ENCODE measurements at regions not wholly inside any gene's neighbourhood (a gene's known extent, or its start where the extent isn't known, plus 50 kb on each side); places are given as distances from the start of the nearest gene placed in this dataset.
"Not testable (repeated sequence)": the region's sequence is repeated elsewhere in the genome, so short reads cannot be mapped to it uniquely, and the experiment has no call there.

DNA sequence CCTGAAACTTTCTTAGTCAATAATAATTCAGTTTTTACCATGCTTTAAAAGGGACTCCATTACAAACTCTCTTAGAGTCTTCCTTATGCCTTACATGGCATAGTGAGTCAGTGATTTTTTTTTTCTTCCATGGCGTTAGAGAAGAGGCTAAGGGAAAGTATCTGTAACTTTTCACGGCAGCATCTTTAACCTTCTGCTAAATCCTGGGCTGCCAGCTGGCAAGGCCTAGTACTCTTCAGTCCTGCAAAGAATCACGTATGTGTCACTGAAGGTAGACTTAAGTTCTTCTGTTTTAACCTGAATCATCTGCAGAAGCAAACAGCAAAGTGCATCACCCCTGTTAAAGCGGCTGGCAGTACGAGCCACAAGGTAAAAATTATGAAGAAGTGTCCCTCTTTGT lies 286.3 kb upstream of the FN1 start:
- TF ChIP-seq, protein P1, sequence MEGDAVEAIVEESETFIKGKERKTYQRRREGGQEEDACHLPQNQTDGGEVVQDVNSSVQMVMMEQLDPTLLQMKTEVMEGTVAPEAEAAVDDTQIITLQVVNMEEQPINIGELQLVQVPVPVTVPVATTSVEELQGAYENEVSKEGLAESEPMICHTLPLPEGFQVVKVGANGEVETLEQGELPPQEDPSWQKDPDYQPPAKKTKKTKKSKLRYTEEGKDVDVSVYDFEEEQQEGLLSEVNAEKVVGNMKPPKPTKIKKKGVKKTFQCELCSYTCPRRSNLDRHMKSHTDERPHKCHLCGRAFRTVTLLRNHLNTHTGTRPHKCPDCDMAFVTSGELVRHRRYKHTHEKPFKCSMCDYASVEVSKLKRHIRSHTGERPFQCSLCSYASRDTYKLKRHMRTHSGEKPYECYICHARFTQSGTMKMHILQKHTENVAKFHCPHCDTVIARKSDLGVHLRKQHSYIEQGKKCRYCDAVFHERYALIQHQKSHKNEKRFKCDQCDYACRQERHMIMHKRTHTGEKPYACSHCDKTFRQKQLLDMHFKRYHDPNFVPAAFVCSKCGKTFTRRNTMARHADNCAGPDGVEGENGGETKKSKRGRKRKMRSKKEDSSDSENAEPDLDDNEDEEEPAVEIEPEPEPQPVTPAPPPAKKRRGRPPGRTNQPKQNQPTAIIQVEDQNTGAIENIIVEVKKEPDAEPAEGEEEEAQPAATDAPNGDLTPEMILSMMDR (IDR thresholded peaks at IDR 0.05; ENCODE audit: low read depth, low read length, missing control alignments): no peak
- no peak overlapping the region for H3K4me3 ChIP-seq (replicated peaks; ENCODE audit: low read depth, low read length)
- DNase-seq (ENCODE audit: extremely low read depth, low read depth): no peak

DNA sequence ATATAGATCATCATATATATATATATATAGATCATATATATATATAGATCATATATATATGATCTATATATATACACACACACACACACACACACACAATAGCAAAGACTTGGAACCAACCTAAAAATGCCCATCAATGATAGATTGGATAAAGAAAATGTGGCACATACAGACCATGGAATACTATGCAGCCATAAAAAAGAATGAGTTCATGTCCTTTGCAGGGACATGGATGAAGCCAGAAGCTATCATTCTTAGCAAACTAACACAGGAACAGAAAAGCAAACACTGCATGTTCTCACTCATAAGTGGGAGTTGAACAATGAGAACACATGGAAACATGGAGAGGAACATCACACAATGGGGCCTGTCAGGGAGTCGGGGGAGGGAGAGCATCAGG lies 285.6 kb upstream of the FN1 start:
- not testable (repeated sequence) for H3K4me3 ChIP-seq (replicated peaks; ENCODE audit: low read depth, low read length); DNase-seq (ENCODE audit: extremely low read depth, low read depth)

DNA sequence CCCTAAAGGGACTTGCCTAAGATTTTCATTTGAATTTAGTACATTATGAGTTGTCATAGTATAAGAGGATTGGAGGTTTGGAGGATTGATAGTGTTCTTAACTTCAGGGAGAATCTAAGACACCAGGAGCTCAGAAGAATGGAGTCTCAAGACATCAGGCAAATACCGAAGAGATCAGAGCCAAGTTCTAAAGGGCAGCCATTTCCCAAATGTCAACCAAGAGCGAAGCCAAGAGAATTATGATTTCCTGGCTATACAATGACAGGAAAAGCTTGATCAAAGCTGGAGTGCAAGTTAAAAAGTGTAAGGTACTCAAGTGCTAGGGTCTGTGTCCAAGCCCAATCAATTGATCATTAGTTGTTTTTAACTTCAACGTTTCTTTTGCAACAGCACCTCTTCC lies 283.0 kb upstream of the FN1 start:
- no peak for DNase-seq (ENCODE audit: extremely low read depth, low read depth)
- no peak overlapping the region for H3K4me3 ChIP-seq (replicated peaks; ENCODE audit: low read depth, low read length)
- TF ChIP-seq, protein P1 (IDR thresholded peaks at IDR 0.05; ENCODE audit: low read depth, low read length, missing control alignments): no peak

- no peak overlapping the region for H3K4me3 ChIP-seq (replicated peaks; ENCODE audit: low read depth, low read length)
- TF ChIP-seq, protein P1 (IDR thresholded peaks at IDR 0.05; ENCODE audit: low read depth, low read length, missing control alignments): no peak
- no peak for DNase-seq (ENCODE audit: extremely low read depth, low read depth)
Observed at GRCh38 chr2:215718436-215718835, 282.6 kb upstream of the FN1 start.

DNA sequence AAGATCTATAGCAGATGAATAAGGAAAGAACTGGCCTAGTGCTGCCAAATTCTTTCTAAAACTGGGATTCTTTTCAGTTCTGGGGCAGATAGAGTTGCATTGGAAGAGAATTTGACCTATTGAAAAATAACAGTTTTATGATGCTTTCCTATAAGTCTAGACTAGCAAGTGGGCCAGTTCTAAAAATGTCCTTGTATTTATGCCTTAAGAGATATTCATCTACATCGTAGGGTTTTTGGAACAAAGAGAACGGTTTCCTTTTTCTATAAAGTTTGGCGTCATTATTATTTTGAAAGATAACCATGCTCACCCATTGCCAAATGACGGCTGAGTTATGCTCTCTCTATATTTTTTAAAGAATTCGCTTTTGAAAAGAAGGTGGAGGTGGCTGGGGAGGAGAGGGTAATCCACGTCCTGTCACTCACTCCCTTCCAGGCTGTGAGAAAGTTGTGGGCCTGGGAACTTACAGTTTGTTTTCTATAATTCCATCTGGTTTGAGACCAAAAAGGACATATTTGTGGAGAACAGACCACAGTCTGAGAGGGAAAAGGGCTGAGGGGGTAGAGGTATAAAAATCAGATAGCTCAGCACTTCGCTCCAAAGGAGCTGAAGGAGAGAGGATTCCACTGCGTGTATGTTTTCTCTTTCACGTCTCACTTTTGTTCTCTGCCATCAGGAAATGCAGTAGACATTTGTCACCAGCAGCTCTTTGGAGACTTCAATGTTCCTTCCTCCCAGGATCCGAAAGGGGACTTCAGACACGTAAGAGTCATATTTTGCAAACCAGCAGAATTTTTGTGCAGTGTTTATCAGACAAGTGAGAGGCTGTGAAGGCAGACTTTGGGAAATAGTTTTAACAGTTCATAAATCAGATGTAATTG lies 281.9 kb upstream of the FN1 start:
- no peak for DNase-seq (ENCODE audit: extremely low read depth, low read depth)
- TF ChIP-seq, protein P1 (IDR thresholded peaks at IDR 0.05; ENCODE audit: low read depth, low read length, missing control alignments): no peak
- H3K4me3 ChIP-seq (replicated peaks; ENCODE audit: low read depth, low read length): no peak overlapping the region

DNA sequence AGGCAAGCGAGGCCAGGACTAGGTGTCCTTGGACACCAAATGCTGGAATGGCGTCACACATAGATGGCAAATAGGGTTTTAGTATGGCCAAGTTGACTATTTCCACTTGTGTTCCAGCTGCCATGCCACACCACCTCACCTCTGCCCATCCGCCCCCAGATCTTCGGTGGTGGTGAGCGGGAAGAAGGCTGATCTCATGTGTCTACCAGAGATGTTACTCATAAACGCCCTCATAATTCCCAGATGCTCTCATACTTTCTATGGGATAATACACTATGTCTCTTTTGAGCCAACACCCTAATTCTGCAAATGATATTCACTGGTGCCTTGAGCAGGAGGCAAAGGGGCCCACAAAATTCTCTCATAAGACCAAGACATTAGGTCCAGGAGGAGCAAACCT lies 281.1 kb upstream of the FN1 start:
- no peak overlapping the region for H3K4me3 ChIP-seq (replicated peaks; ENCODE audit: low read depth, low read length)
- DNase-seq (ENCODE audit: extremely low read depth, low read depth): no peak
- TF ChIP-seq, protein P1 (IDR thresholded peaks at IDR 0.05; ENCODE audit: low read depth, low read length, missing control alignments): no peak

DNA sequence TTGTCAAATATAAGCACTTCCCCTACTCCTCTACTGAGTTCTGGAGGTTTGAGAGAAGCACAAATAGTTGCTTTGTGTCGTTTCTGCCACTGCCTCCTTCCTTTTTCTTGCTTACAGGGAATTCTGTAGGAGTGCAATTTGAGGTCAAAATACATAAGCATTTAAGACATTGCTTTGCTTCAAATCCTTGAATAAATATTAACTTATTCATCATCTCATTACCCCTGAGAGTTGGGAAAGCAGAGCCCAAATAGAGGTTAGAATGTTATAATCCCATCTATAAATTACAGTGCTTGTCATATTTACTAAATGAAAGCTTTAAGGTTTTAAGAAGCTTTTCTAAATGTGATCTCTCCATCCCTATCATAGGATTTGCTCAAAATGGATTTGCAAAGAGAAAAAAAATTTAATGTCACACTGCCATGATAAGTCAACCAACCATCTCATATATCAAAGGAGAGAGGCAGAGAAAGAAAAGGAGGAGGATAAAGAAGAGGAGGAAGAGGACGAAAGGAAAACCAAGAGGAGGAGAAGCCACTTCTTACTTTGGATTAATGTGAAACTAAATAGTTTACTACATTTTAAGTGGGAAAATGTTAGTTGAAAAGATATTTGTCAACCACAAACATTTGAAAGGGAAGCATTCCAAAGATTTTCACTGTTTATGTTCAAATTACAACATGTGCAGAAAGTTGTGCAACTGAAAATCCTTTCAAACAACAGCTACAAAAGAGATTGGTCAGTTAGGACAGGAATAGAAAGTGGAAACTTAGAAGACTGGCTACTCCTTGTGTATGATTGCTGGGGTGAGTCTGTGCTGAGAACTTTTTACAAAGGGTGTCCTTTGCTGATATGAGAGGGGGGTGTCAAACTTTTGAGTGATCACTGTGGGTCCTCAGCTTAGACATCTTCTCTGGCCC lies 277.3 kb upstream of the FN1 start:
- no peak for DNase-seq (ENCODE audit: extremely low read depth, low read depth)
- TF ChIP-seq, protein P1 (IDR thresholded peaks at IDR 0.05; ENCODE audit: low read depth, low read length, missing control alignments): no peak

More for the DNA sequence above, 277.3 kb upstream of the FN1 start:
- H3K4me3 ChIP-seq (replicated peaks; ENCODE audit: low read depth, low read length): no peak overlapping the region
